Activated CD4-positive, alpha-beta T cell treated with anti-CD3 and anti-CD28 coated beads for 36 hours (primary cell): ENCODE measurements at regions not wholly inside any gene's neighbourhood (a gene's known extent, or its start where the extent isn't known, plus 50 kb on each side); places are given as distances from the start of the nearest gene placed in this dataset.
"Not testable (repeated sequence)": the region's sequence is repeated elsewhere in the genome, so short reads cannot be mapped to it uniquely, and the experiment has no call there.

Experiments used
- ATAC-seq: fragments of 200-7000 bp; cut with Tn5 transposase; one replicate; pipeline ENCODE4 v1.10.0; 2021; ENCODE audit warnings: mild to moderate bottlenecking, moderate library complexity
- CTCF ChIA-PET: fragments of 350-600 bp; sonication (Branson Sonifier 250); formaldehyde crosslinking; loops from one replicate; lab custom pipeline; 2021; ENCODE audit warnings: antibody characterized with exemption; lab: Charles Lee
- POLR2A ChIA-PET: fragments of 350-600 bp; sonication (Branson Sonifier 250); formaldehyde crosslinking; loops from one replicate; lab custom pipeline; 2021; ENCODE audit warnings: antibody characterized with exemption, inconsistent platforms; lab: Charles Lee
- DNase-seq: peaks from one replicate; pipeline ENCODE4 v3.0.0-alpha.2; 2020
- H3K27ac Mint-ChIP-seq: one replicate; pipeline ENCODE4 v1.8.0; 2021; ENCODE audit warnings: mixed read lengths
- H3K27me3 Mint-ChIP-seq: one replicate; pipeline ENCODE4 v1.8.0; 2021; ENCODE audit warnings: mixed read lengths
- H3K36me3 Mint-ChIP-seq: one replicate; pipeline ENCODE4 v1.8.0; 2021; ENCODE audit warnings: low read depth, mixed read lengths
- H3K4me1 Mint-ChIP-seq: one replicate; pipeline ENCODE4 v1.8.0; 2021; ENCODE audit warnings: mixed read lengths
- H3K4me3 Mint-ChIP-seq: one replicate; pipeline ENCODE4 v1.8.0; 2021; ENCODE audit warnings: mild to moderate bottlenecking, moderate library complexity, mixed read lengths
- H3K9me3 Mint-ChIP-seq: one replicate; pipeline ENCODE4 v1.8.0; 2021; ENCODE audit warnings: low read depth, mixed read lengths
- intact Hi-C, 2 experiments: fragments of 100-400 bp; cut with DNase I in 1 of 2; cut with micrococcal nuclease in 1 of 2; formaldehyde crosslinking; loops; one replicate each; pipeline versions ENCODE4 v1.14.2 to v1.15.1; 2022 to 2024; cut with DNase I, micrococcal nuclease

GRCh38 chr21:28483301-28484035, 509.2 kb downstream of the LTN1 start:
- no peaks in the 10 kb centered on the region for H3K36me3 Mint-ChIP-seq
- ChIA-PET POLR2A (no interaction called here), CTCF (interaction anchor here (0.6 kb wide), 1 partner anchor 9 kb away, joined by 5 read pairs; no protein-coding TSS in a partner anchor)

GRCh38 chr21:28482657-28483056, 510.0 kb downstream of the LTN1 start:
- no peaks in the 10 kb centered on the region for H3K27me3 Mint-ChIP-seq
- no peak overlapping the region for H3K4me3 Mint-ChIP-seq
- ATAC-seq = no peak
- intact Hi-C loops = no loop called here
- ChIA-PET CTCF (interaction anchor here (0.6 kb wide), 2 partner anchors 10 to 13 kb away, joined by 4 to 5 read pairs; no protein-coding TSS in a partner anchor), POLR2A (no interaction called here)
- no peak for DNase-seq
- H3K4me1 Mint-ChIP-seq = no peaks in the 10 kb centered on the region
- no peak overlapping the region for H3K27ac Mint-ChIP-seq
- no peaks in the 10 kb centered on the region for H3K9me3 Mint-ChIP-seq
- H3K36me3 Mint-ChIP-seq = no peaks in the 10 kb centered on the region

More at GRCh38 chr21:28483301-28484035, 509.2 kb downstream of the LTN1 start:
- Mint-ChIP-seq H3K27me3 (no peaks in the 10 kb centered on the region), H3K9me3 (no peaks in the 10 kb centered on the region), H3K4me1 (no peaks in the 10 kb centered on the region), H3K27ac (no peak overlapping the region), H3K4me3 (no peak overlapping the region)
- intact Hi-C loops = no loop called here
- ATAC-seq (no peak), DNase-seq (no peak)

DNA sequence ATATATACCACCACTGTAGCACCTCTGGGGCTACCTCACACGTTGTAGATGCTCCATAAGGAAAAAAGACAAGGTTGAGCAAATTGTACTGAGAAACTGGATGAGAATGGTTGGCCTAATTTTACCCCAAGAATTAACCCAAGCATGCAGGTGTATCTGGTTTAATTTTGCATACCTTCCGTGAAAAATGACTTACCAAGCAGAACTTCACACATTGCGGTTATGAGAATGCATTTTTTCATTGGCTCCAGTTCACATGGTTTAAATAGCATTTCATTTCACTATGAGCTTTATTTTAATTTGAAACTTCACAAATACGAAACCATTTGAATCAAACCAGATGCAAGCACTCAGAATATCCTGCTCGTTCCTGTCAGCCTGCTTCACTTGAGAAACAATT, 512.2 kb downstream of the LTN1 start:
- Mint-ChIP-seq H3K9me3 (no peaks in the 10 kb centered on the region), H3K4me3 (no peak overlapping the region), H3K27ac (no peak overlapping the region), H3K27me3 (peaks cover 3% of the 10 kb centered on the region), H3K4me1 (no peaks in the 10 kb centered on the region), H3K36me3 (no peaks in the 10 kb centered on the region)
- POLR2A ChIA-PET = no interaction called here
- intact Hi-C loops = no loop called here
- CTCF ChIA-PET = interaction anchor here (0.8 kb wide), 1 partner anchor 265 kb away, joined by 5 read pairs; no protein-coding TSS in a partner anchor
- DNase-seq (no peak), ATAC-seq (no peak)

DNA sequence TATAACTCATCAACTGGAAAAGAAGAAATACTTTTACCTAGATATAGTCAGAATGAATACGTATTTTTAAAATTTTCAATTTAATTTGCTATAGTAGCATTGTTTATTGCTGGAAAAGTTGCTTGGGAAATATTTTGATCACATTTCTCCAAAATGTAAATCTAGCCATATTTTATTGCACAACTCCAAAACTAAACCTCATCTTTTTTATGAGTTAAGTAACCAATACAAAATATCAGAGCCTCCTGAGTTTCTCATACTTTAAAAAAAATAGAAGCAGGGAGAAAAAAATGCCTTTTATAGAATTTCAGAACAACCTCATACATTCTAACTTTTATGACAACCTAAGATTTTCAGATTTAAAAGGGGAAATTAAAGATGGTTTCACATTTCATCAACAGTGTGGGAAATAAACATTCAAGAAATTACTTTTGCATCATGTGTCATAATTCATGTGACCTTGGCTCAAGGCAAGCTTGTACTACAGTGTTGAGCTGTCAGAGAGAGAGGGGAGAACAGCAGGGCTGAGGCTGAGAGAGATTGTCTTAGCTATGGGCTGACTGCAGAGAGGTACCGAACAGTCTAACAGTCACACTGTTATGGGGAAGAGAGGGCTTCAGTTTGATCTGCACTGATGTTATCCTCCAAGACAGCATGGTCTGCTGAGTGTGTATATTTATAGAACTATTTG, 519.0 kb downstream of the LTN1 start:
- H3K4me3 Mint-ChIP-seq = no peak overlapping the region
- ATAC-seq = peak; percentile 60
- H3K27me3 Mint-ChIP-seq = peaks cover 8% of the 10 kb centered on the region
- intact Hi-C loops = no loop called here
- DNase-seq = no peak
- no peak overlapping the region for H3K27ac Mint-ChIP-seq
- H3K9me3 Mint-ChIP-seq = no peaks in the 10 kb centered on the region
- ChIA-PET POLR2A (no interaction called here), CTCF (no interaction called here)
- no peaks in the 10 kb centered on the region for H3K4me1 Mint-ChIP-seq
- no peaks in the 10 kb centered on the region for H3K36me3 Mint-ChIP-seq

GRCh38 chr21:28472543-28472942, 520.1 kb downstream of the LTN1 start:
- intact Hi-C loops, ATAC-seq, H3K27ac Mint-ChIP-seq, DNase-seq, H3K4me3 Mint-ChIP-seq, H3K9me3 Mint-ChIP-seq, H3K4me1 Mint-ChIP-seq, POLR2A ChIA-PET, CTCF ChIA-PET, H3K36me3 Mint-ChIP-seq: not testable (repeated sequence)
- peaks cover 11% of the 10 kb centered on the region for H3K27me3 Mint-ChIP-seq

- Mint-ChIP-seq H3K27me3 (peaks cover 7% of the 10 kb centered on the region), H3K4me1 (no peaks in the 10 kb centered on the region), H3K9me3 (no peaks in the 10 kb centered on the region), H3K4me3 (no peak overlapping the region), H3K36me3 (no peaks in the 10 kb centered on the region), H3K27ac (no peak overlapping the region)
- CTCF ChIA-PET = no interaction called here
- POLR2A ChIA-PET = no interaction called here
- ATAC-seq (no peak), DNase-seq (no peak)
- intact Hi-C loops = no loop called here
These were observed 527.7 kb downstream of the LTN1 start for GRCh38 chr21:28464988-28465387.

GRCh38 chr21:28464095-28464494, 528.6 kb downstream of the LTN1 start:
- H3K27ac Mint-ChIP-seq = no peak overlapping the region
- H3K4me1 Mint-ChIP-seq = no peaks in the 10 kb centered on the region
- DNase-seq (no peak), ATAC-seq (no peak)
- POLR2A ChIA-PET = no interaction called here
- CTCF ChIA-PET = no interaction called here
- peaks cover 9% of the 10 kb centered on the region for H3K27me3 Mint-ChIP-seq
- H3K9me3 Mint-ChIP-seq = no peaks in the 10 kb centered on the region
- intact Hi-C loops = no loop called here
- no peaks in the 10 kb centered on the region for H3K36me3 Mint-ChIP-seq
- H3K4me3 Mint-ChIP-seq = no peak overlapping the region

GRCh38 chr21:28459193-28459592, 533.5 kb downstream of the LTN1 start:
- no peak overlapping the region for H3K27ac Mint-ChIP-seq
- ChIA-PET POLR2A (no interaction called here), CTCF (no interaction called here)
- no peak overlapping the region for H3K4me3 Mint-ChIP-seq
- ATAC-seq (no peak), DNase-seq (no peak)
- peaks cover 6% of the 10 kb centered on the region for H3K27me3 Mint-ChIP-seq
- H3K36me3 Mint-ChIP-seq = no peaks in the 10 kb centered on the region
- H3K9me3 Mint-ChIP-seq = no peaks in the 10 kb centered on the region
- intact Hi-C loops = no loop called here
- H3K4me1 Mint-ChIP-seq = no peaks in the 10 kb centered on the region

GRCh38 chr21:28458446-28458845, 534.2 kb downstream of the LTN1 start:
- H3K27me3 Mint-ChIP-seq = peaks cover 6% of the 10 kb centered on the region
- intact Hi-C loops = no loop called here
- no peaks in the 10 kb centered on the region for H3K36me3 Mint-ChIP-seq
- H3K9me3 Mint-ChIP-seq = no peaks in the 10 kb centered on the region
- no peaks in the 10 kb centered on the region for H3K4me1 Mint-ChIP-seq
- ATAC-seq (no peak), DNase-seq (no peak)
- POLR2A ChIA-PET = no interaction called here
- H3K27ac Mint-ChIP-seq = no peak overlapping the region
- H3K4me3 Mint-ChIP-seq = no peak overlapping the region
- CTCF ChIA-PET = no interaction called here

DNA sequence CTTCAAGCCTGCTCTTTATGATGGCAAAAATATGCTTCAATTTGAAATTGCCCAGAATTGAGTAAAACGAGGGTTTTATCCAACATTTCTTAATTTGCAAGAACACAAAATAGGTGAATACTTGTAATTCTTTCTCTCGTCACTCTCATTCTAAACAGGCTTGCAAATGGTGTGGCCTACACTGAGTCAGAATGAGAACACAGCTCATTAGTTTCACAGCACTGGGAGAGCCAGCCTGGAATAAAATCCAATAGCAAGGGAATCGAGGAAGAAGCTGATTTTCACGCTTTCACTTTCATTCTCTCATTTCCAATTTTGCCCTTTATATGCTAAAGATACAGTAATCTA, 537.5 kb downstream of the LTN1 start:
- Mint-ChIP-seq H3K36me3 (no peaks in the 10 kb centered on the region), H3K9me3 (no peaks in the 10 kb centered on the region), H3K4me3 (no peak overlapping the region), H3K27me3 (peaks cover 5% of the 10 kb centered on the region), H3K4me1 (no peaks in the 10 kb centered on the region), H3K27ac (no peak overlapping the region)
- POLR2A ChIA-PET = no interaction called here
- CTCF ChIA-PET = no interaction called here
- DNase-seq (no peak), ATAC-seq (no peak)
- intact Hi-C loops = no loop called here

GRCh38 chr21:28454564-28455252, 538.0 kb downstream of the LTN1 start:
- no peak overlapping the region for H3K27ac Mint-ChIP-seq
- H3K4me1 Mint-ChIP-seq = no peaks in the 10 kb centered on the region
- ATAC-seq = no peak
- intact Hi-C loops = no loop called here
- no peaks in the 10 kb centered on the region for H3K9me3 Mint-ChIP-seq
- ChIA-PET CTCF (no interaction called here), POLR2A (no interaction called here)
- no peaks in the 10 kb centered on the region for H3K36me3 Mint-ChIP-seq
- no peak overlapping the region for H3K4me3 Mint-ChIP-seq
- DNase-seq = no peak
- H3K27me3 Mint-ChIP-seq = peaks cover 5% of the 10 kb centered on the region
